ENCODE measurements at regions not wholly inside any gene's neighbourhood (a gene's known extent, or its start where the extent isn't known, plus 50 kb on each side); places are given as distances from the start of the nearest gene placed in this dataset.

- DNase-seq (ENCODE audit: low read depth in 3 of 3, low spot score in 1 of 3), result no peak
Measured at GRCh38 chr20:52785679-52786078, 186.5 kb upstream of the TSHZ2 start.

GRCh38 chr20:52783769-52784168 is 188.4 kb upstream of the TSHZ2 start:
- peak in 1 of 3 donors; percentile 8 for DNase-seq (ENCODE audit: low read depth in 3 of 3, low spot score in 1 of 3)

- DNase-seq (ENCODE audit: low read depth in 3 of 3, low spot score in 1 of 3), result no peak
Measured at GRCh38 chr20:52780462-52780861, 191.7 kb upstream of the TSHZ2 start.

GRCh38 chr20:52779125-52779524 is 193.0 kb upstream of the TSHZ2 start:
- DNase-seq (ENCODE audit: low read depth in 3 of 3, low spot score in 1 of 3), result no peak

GRCh38 chr20:52777171-52777570 is 195.0 kb upstream of the TSHZ2 start:
- DNase-seq (ENCODE audit: low read depth in 3 of 3, low spot score in 1 of 3), result no peak

- DNase-seq (ENCODE audit: low read depth in 3 of 3, low spot score in 1 of 3), result no peak
Measured at GRCh38 chr20:52775786-52776185, 196.4 kb upstream of the TSHZ2 start.

GRCh38 chr20:52768694-52769093 is 203.5 kb upstream of the TSHZ2 start:
- DNase-seq (ENCODE audit: low read depth in 3 of 3, low spot score in 1 of 3), result no peak

- no peak for DNase-seq (ENCODE audit: low read depth in 3 of 3, low spot score in 1 of 3)
Measured at GRCh38 chr20:52766645-52767435, 205.3 kb upstream of the TSHZ2 start.

- DNase-seq (ENCODE audit: low read depth in 3 of 3, low spot score in 1 of 3), result no peak
Measured at GRCh38 chr20:52763321-52763853, 208.8 kb upstream of the TSHZ2 start.

- no peak for DNase-seq (ENCODE audit: low read depth in 3 of 3, low spot score in 1 of 3)
Measured at GRCh38 chr20:52761867-52762266, 210.3 kb upstream of the TSHZ2 start.

- DNase-seq (ENCODE audit: low read depth in 3 of 3, low spot score in 1 of 3), result no peak
Measured at GRCh38 chr20:52760791-52761190, 211.4 kb upstream of the TSHZ2 start.

- DNase-seq (ENCODE audit: low read depth in 3 of 3, low spot score in 1 of 3), result no peak
Measured at GRCh38 chr20:52757411-52757810, 214.7 kb upstream of the TSHZ2 start.

GRCh38 chr20:52755744-52756143 is 216.4 kb upstream of the TSHZ2 start:
- DNase-seq (ENCODE audit: low read depth in 3 of 3, low spot score in 1 of 3), result no peak

GRCh38 chr20:52754366-52754765 is 217.8 kb upstream of the TSHZ2 start:
- DNase-seq (ENCODE audit: low read depth in 3 of 3, low spot score in 1 of 3), result no peak

- DNase-seq (ENCODE audit: low read depth in 3 of 3, low spot score in 1 of 3), result no peak
Measured at GRCh38 chr20:52752023-52752422, 220.1 kb upstream of the TSHZ2 start.

GRCh38 chr20:52751571-52751970 is 220.6 kb upstream of the TSHZ2 start:
- no peak for DNase-seq (ENCODE audit: low read depth in 3 of 3, low spot score in 1 of 3)

GRCh38 chr20:52749938-52750337 is 222.2 kb upstream of the TSHZ2 start:
- no peak for DNase-seq (ENCODE audit: low read depth in 3 of 3, low spot score in 1 of 3)

GRCh38 chr20:52748990-52749389 is 223.2 kb upstream of the TSHZ2 start:
- DNase-seq (ENCODE audit: low read depth in 3 of 3, low spot score in 1 of 3), result no peak

GRCh38 chr20:52748285-52748932 is 223.7 kb upstream of the TSHZ2 start:
- no peak for DNase-seq (ENCODE audit: low read depth in 3 of 3, low spot score in 1 of 3)

- DNase-seq (ENCODE audit: low read depth in 3 of 3, low spot score in 1 of 3), result no peak
Measured at GRCh38 chr20:52747845-52748284, 224.3 kb upstream of the TSHZ2 start.

- DNase-seq (ENCODE audit: low read depth in 3 of 3, low spot score in 1 of 3), result no peak
Measured at GRCh38 chr20:52746770-52747169, 225.4 kb upstream of the TSHZ2 start.

GRCh38 chr20:52746190-52746589 is 226.0 kb upstream of the TSHZ2 start:
- no peak for DNase-seq (ENCODE audit: low read depth in 3 of 3, low spot score in 1 of 3)

Measured in stimulated activated CD4-positive, alpha-beta T cell treated with anti-CD3 and anti-CD28 coated beads, TNF-alpha, amount 100 ng/mL, for 1 hour (primary cell).